Hepatic stellate cell (primary cell): ENCODE measurements at regions not wholly inside any gene's neighbourhood (a gene's known extent, or its start where the extent isn't known, plus 50 kb on each side); places are given as distances from the start of the nearest gene placed in this dataset.
"Not testable (repeated sequence)": the region's sequence is repeated elsewhere in the genome, so short reads cannot be mapped to it uniquely, and the experiment has no call there.

ENCODE experiments used
- DNase-seq: peaks from one replicate; pipeline ENCODE4 v3.0.0; 2011; ENCODE audit warnings: low spot score

GRCh38 chr16:63702981-63703590 is 1418.8 kb downstream of the CDH11 start:
- no peak for DNase-seq

- no peak for DNase-seq
Observed at GRCh38 chr16:63697736-63698135, 1424.1 kb downstream of the CDH11 start.

DNA sequence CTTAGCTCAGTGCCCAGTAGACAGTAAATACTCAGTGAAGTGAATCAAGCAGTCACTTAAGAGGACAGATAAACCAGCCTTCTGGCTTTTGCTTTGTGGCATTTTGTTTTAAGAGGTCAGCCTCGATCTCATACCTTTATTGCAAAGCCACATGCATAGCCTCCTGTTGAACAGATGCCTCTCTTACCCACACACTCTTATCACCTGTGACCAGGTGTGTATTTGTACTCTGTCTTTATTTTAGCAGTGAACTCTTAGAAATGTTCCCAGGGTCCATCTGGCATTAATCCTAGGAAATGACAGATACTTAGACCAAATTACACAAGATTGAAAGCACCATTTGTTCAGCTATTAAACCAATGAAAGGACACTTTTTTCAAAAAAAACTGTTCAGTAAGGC is 1426.5 kb downstream of the CDH11 start:
- DNase-seq, result no peak

GRCh38 chr16:63690961-63691360 is 1430.9 kb downstream of the CDH11 start:
- no peak for DNase-seq

- DNase-seq, result no peak
Observed at GRCh38 chr16:63690267-63690666, 1431.6 kb downstream of the CDH11 start.

DNA sequence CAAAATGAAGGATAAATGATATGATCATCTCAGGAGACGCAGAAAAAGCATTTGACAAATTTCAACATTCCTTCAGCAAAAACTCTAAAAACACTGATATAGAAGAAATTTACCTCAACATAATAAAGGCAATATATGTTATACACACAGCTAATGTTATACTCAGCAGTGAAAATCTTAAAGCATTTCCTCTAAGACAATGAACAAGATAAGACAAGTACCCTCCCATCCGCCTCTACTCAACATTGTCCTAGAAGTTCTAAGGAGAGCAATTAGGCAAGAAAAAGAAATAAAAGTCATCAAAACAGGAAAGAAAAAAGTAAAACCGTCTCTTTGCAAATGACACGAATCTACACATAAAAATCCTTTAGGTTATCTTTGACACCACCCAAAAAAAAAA is 1432.8 kb downstream of the CDH11 start:
- no peak for DNase-seq

DNA sequence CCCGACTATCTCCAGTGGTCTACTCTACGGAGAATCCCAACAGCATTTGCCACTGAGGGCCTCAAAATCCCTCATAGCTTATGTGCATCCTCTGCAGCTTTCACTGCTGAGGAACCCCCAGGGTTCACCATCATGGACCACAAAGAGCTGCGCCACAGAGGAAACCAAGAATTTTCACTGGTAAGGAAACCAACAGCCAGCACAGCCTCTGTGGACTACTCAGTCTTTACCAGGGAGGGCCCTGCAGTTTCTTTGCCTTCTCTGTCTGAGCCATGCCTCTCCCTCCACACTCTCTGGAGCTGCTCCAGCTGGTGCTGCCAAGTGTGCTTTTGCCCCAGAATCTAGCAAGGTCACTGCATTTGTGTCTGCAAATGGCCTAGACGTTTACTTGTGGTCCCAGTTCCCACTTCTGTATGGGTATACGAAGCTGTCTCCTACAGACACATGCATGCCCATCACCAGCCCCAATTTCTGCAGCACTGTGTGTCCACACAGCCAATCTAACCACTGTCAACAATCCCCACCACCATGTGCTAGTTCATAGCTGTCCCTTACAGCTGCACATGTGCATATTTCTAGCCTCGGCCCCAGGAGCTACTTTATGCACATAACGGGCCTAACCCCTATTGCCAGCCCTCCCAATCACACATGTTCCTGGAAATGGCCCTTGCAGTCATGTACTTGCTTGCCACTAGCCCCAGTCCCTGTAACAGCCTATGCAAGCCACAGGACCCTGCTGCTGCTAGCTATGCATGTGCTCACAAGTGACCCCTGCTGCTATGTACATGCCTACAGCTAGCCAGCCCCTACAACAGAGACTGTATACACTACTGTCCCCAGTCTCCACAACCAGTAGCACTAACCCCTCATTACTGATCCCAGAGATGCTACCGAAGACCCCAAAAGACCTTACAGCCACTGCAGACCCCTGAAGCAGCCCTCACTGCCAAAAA is 1437.4 kb downstream of the CDH11 start:
- DNase-seq, result no peak

DNA sequence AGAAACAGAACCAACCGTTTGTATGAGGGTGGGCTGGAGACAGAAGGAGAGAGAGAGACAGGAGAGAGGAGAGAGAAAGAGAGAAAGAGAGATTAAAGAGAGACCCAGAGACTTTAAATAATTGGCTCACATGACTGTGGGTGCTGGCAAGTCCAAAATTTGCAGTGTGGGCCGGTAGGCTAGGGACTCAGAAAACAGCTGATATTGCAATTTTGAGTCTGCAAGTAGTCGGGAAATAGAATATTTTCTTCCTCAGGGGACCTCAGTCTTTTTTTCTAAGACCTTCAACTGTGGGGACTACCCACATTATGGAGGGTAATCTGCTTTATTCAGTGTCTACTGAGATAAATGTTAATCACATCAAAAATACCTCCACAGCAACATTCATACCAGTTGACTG is 1439.0 kb downstream of the CDH11 start:
- no peak for DNase-seq

GRCh38 chr16:63672493-63672892 is 1449.4 kb downstream of the CDH11 start:
- no peak for DNase-seq

- no peak for DNase-seq
Observed at GRCh38 chr16:63663155-63663554, 1458.7 kb downstream of the CDH11 start.

GRCh38 chr16:63655846-63656245 is 1466.0 kb downstream of the CDH11 start:
- DNase-seq, result no peak

- no peak for DNase-seq
Observed at GRCh38 chr16:63653044-63653839, 1468.6 kb downstream of the CDH11 start.

- DNase-seq, result no peak
Observed at GRCh38 chr16:63652091-63652490, 1469.8 kb downstream of the CDH11 start.

- no peak for DNase-seq
Observed at GRCh38 chr16:63650550-63650949, 1471.3 kb downstream of the CDH11 start.

DNA sequence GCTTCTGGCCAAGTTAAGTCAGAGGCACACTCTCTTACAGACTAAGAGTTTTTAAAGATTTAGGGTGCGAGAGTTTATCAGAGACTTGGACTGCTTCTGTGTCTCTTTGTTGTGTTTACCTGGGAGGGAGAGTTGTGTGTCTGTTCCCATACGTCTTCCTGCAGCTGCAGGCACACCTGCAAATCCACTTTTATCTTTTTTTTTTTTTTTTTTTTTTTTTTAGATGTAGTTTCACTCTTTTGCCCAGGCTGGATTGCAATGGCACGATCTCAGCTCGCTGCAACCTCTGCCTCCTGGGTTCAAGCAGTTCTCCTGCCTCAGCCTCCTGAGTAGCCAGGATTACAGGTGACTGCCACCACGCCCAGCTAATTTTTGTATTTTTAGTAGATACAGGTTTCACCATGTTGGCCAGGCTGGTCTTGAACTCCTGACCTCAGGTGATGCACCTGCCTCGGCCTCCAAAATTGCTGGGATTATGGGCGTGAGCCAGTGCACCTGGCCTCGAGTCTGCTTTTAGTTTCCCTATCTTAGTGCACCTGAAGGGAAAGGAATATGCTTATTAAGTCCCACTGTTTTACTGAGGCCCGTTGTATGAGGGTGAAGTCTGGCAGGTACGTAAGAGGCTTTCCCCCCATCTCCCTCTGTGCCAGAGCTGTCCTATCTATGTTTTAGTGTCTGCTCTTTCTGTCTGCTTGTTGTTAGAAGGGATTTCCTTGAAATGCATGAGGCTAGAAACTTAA is 1488.0 kb downstream of the CDH11 start:
- DNase-seq, result not testable (repeated sequence)

DNA sequence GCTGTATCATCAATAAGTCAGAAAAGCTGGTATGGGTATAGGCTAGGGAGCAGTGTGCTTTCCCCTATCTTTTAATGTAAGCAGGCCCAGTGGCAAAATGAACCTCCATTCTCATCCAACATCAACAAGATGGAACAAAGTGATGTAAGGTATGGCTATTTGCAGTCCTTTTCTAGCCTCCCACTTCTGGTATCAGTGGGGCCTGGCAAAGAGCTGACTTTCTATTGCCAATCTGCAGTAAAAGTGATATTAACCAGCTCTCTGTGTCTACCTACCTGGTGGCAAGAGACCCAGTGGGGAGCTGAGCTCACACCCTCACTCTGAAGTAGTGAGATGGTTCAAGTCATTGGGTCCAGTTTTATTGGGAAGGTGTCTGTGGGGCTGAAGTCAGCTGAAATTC is 1492.6 kb downstream of the CDH11 start:
- DNase-seq, result no peak

DNA sequence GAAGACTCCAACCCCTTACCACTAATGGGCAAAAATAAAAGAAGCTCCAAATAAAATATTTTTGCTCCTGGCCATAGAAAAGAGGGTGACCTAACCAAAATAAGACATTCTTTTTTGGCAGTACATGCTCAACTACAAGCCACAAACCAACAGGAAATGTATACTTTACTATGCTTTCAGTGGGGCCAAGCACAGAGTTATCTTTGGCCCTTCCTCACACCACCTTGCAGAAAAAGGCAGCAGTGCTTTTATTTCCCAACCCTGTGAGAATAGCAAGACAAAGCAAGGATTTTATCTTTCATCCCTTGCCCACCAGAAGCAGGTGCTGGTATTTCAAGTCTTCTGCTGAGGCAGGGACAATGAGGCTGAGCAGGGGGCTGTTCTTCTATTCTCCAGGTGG is 1493.1 kb downstream of the CDH11 start:
- DNase-seq, result no peak

GRCh38 chr16:63625126-63625525 is 1496.7 kb downstream of the CDH11 start:
- DNase-seq, result no peak

DNA sequence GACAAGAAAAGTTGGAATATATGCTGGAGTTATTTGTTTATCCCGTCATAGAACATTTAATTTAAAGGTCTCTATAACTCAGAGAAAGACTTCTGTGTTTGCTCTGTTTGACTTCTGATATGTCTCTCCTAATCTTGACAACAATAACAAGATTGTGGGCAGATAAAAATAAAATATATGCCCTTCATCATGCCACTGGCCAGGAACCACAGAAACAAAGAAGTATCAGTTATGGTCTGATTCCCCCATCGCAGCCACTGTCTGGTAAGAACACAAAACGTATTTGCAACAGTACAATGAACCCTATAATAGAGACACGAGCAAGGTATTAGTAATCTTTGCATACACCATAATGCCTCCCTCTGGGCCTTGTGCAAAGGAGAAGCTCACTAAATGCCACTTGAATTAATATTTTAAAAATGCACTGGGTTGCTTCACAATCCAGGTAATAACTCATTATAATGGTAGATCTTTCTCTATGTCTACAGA is 1498.3 kb downstream of the CDH11 start:
- DNase-seq, result no peak

GRCh38 chr16:63618896-63619485 is 1502.9 kb downstream of the CDH11 start:
- no peak for DNase-seq

GRCh38 chr16:63617990-63618763 is 1503.7 kb downstream of the CDH11 start:
- no peak for DNase-seq
